Heart right ventricle (tissue), 16 donors: ENCODE measurements at regions not wholly inside any gene's neighbourhood (a gene's known extent, or its start where the extent isn't known, plus 50 kb on each side); places are given as distances from the start of the nearest gene placed in this dataset.

Experiments
- ATAC-seq, 8 donors: fragments of 200-7000 bp; cut with Tn5 transposase; one replicate each; pipeline ENCODE4 v1.9.1; 2020; ENCODE audit warnings: mild to moderate bottlenecking in 8 of 8, moderate library complexity in 8 of 8, moderate number of reproducible peaks in 1 of 8
- DNase-seq, 2 donors: peaks; one replicate each; pipeline ENCODE4 v3.0.0-alpha.2; 2020
- H3K27ac ChIP-seq, 10 donors: fragments of 200-600 bp; sonication (generic) in 2 of 10; one replicate each; pipeline versions ENCODE4 v1.5.0 to v1.8.0; 2020 to 2022; ENCODE audit warnings: mild to moderate bottlenecking in 3 of 10
- H3K27me3 ChIP-seq, 7 donors: fragments of 200-600 bp; one replicate each; pipeline ENCODE4 v1.8.0; 2021 to 2022; ENCODE audit warnings: mild to moderate bottlenecking in 2 of 7
- H3K36me3 ChIP-seq, 9 donors: fragments of 200-600 bp; sonication (generic) in 1 of 9; one replicate each; pipeline versions ENCODE4 v1.5.0 to v1.8.0; 2020 to 2022; ENCODE audit warnings: mild to moderate bottlenecking in 2 of 9
- H3K4me1 ChIP-seq, 9 donors: fragments of 200-600 bp; sonication (generic) in 1 of 9; one replicate each; pipeline versions ENCODE4 v1.5.0 to v1.8.0; 2020 to 2022; ENCODE audit warnings: mild to moderate bottlenecking in 4 of 9
- H3K4me3 ChIP-seq, 10 donors: fragments of 200-600 bp; sonication (generic) in 2 of 10; one replicate each; pipeline versions ENCODE4 v1.5.0 to v1.8.0; 2020 to 2022; ENCODE audit warnings: mild to moderate bottlenecking in 7 of 10, moderate library complexity in 2 of 10
- H3K9me3 ChIP-seq, 11 donors: fragments of 200-600 bp in 10 of 11; sonication (generic) in 2 of 11; one replicate each; pipeline versions ENCODE4 v1.5.0 to v1.8.0; 2013 to 2022; ENCODE audit warnings: mild to moderate bottlenecking in 2 of 11, control low read depth in 1 of 11, moderate library complexity in 1 of 11
- WGBS, 2 donors: extraction: QIAGEN DNeasy Blood & Tissue Kit; methylation state at CpG; one replicate each; pipeline ENCODE4 v1.1.7; 2013; ENCODE audit warnings: inconsistent platforms in 1 of 2; 5-methylcytosine and 5-hydroxymethylcytosine counted together
- intact Hi-C, 10 donors: fragments of 100-400 bp; cut with DNase I; formaldehyde crosslinking; loops; one replicate each; pipeline versions ENCODE4 v1.11.1 to v1.14.2; 2022
- TF ChIP-seq, protein P1 (sequence below), 9 donors: fragments of 200-600 bp; sonication (generic) in 2 of 9; IDR thresholded peaks; one replicate each; pipeline versions ENCODE4 v1.5.0 to v1.8.0; 2021 to 2022; ENCODE audit warnings: antibody characterized with exemption in 9 of 9, mild to moderate bottlenecking in 5 of 9, moderate library complexity in 1 of 9
- donor health status: Arrhythmogenic right ventricular cardiomyopathy.
- donor health status: ischemic (EF 13 %, LVEDD 7.1; RV severe dilation, severe dysfunction).
- donor health status: healthy with polysubstance abuse.
- donor health status: DM: no; HTN: yes; CAD: no.
- donor health status: DM: no; HTN: no; CAD: no.
- donor health status: ischemic (EF 25% LVEDD 6.9; RV normal size, moderate dysfunction).
- donor health status: ischemic (EF 25% LVEDD 5.7; RV mildly dilated, moderate dysfunction).
- donor health status: healthy.
- donor health status: DM: yes; HTN: yes; CAD: no.
- donor health status: Ischemic cardiomyopathy.
- donor health status: ischemic (EF 35%, LVEDD 5.7; RV mildly dilated, moderate dysfunction).
- donor health status: nonischemic (EF 11% LVEDD 7.7; RV severe dilation, severe dysfunction).
- donor health status: DM: yes; HTN: yes; CAD: no.
- donor health status: PGD.
- donor health status: ischemic (EF 29% LVEDD 5.4; RV normal size, mild dysfunction).
- donor health status: nonischemic (EF 23%, LVEDD 6.1; RV moderate dilation, normal function).

DNA sequence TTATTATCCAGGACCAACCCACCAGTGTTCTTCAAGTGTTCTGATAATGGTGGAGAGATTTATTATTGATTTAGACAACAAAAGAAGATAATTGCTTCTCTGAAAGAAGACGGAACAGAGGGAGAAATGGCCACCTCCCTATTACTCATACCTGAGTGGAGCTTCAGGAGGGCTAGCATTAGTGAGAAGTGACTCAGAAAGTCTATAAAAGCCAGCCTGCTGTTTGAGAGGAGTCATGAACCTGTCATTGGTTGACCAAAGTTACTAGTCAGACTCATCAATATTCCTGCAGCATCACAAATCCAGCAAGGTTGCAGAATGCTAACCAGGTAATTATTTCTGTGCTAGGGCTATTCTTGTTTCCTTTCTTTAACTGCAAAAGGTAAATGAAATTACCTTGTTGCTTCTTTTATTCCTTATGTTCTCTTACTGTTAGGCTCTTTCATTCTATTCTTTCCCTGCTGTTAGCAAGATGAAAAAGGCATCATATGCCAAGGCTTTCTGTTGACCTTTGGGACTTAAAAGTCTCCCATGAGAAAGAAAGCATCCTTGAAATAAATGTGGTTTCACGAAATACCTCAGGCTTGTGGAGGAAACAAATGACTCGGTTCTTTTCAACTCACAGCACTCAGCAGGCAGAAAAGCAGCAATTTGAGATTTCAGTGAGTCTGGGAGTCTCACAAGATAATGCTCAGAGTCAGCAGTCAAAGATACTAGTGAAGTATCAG, 256.4 kb upstream of the PHYHIPL start:
- Histone ChIP-seq H3K27ac (peak overlapping the region in 3 of 10 donors; percentile 13 to 51 (median 37)), H3K9me3 (no peaks in the 10 kb centered on the region), H3K27me3 (no peaks in the 10 kb centered on the region), H3K4me1 (peaks cover 0 to 24% (median 16%) of the 10 kb centered on the region in 9 donors), H3K36me3 (no peaks in the 10 kb centered on the region), H3K4me3 (no peak overlapping the region)
- ATAC-seq = peak in 1 of 8 donors; percentile 21
- no peak for DNase-seq
- intact Hi-C loops = no loop called here
- TF ChIP-seq, protein P1, sequence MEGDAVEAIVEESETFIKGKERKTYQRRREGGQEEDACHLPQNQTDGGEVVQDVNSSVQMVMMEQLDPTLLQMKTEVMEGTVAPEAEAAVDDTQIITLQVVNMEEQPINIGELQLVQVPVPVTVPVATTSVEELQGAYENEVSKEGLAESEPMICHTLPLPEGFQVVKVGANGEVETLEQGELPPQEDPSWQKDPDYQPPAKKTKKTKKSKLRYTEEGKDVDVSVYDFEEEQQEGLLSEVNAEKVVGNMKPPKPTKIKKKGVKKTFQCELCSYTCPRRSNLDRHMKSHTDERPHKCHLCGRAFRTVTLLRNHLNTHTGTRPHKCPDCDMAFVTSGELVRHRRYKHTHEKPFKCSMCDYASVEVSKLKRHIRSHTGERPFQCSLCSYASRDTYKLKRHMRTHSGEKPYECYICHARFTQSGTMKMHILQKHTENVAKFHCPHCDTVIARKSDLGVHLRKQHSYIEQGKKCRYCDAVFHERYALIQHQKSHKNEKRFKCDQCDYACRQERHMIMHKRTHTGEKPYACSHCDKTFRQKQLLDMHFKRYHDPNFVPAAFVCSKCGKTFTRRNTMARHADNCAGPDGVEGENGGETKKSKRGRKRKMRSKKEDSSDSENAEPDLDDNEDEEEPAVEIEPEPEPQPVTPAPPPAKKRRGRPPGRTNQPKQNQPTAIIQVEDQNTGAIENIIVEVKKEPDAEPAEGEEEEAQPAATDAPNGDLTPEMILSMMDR (IDR thresholded peaks at IDR 0.05) = no peak
- 34 to 50% methylated on average over 3 of the region's 3 CpGs for WGBS, 2 donors

DNA sequence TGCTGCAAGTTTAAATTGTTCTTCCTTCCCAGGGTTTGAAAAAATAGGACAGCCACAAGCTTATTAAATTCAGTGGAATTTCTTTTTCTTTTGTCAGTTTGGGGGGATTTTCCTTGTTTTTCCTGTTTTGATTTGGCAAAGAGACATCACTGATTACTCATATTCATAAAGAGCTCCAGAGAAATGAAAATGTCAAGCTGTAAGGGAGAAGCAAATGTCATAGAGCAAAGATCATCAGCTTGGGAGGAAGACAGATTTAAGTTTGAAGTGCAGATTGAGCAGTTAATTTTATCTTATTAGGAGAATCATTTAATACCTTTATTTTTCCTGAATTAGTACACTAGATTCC, 255.8 kb upstream of the PHYHIPL start:
- DNase-seq = no peak
- Histone ChIP-seq H3K27me3 (no peaks in the 10 kb centered on the region), H3K36me3 (no peaks in the 10 kb centered on the region), H3K9me3 (no peaks in the 10 kb centered on the region), H3K4me1 (peaks cover 0 to 24% (median 16%) of the 10 kb centered on the region in 9 donors), H3K4me3 (no peak overlapping the region), H3K27ac (peak overlapping the region in 5 of 10 donors; percentile 2 to 51 (median 30))
- peak in 1 of 8 donors; percentile 38 for ATAC-seq
- TF ChIP-seq, protein P1 (IDR thresholded peaks at IDR 0.05) = no peak
- intact Hi-C loops = no loop called here

DNA sequence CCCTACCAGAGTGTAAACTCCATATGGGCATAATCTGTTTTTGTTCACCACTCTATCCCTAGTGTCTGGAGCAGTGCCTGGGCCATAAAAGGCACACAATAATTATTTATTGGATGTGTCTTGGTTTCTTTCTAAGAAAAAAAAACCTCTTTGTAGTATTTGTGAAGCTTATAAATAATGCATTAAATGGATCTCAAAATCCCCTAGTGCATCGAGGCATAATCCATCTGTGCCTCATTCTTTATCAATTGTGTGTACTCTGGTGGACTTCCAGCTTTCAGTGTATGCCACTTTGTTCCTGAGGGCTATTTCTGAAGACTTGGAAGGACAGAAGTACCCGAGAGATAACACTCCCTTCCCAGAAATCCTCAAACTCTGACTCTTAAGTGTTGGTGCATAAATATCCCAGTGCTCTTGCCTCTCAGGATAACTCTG, 255.0 kb upstream of the PHYHIPL start:
- no peak for DNase-seq
- Histone ChIP-seq H3K4me3 (no peak overlapping the region), H3K27ac (peak overlapping the region in 2 of 10 donors; percentile 30 to 51), H3K27me3 (no peaks in the 10 kb centered on the region), H3K9me3 (no peaks in the 10 kb centered on the region), H3K36me3 (no peaks in the 10 kb centered on the region), H3K4me1 (peaks cover 0 to 24% (median 16%) of the 10 kb centered on the region in 9 donors)
- TF ChIP-seq, protein P1 (IDR thresholded peaks at IDR 0.05) = no peak
- 13 to 21% methylated on average over 2 of the region's 2 CpGs for WGBS, 2 donors
- intact Hi-C loops = no loop called here
- ATAC-seq = peak in 5 of 8 donors; percentile 33 to 96 (median 82)

DNA sequence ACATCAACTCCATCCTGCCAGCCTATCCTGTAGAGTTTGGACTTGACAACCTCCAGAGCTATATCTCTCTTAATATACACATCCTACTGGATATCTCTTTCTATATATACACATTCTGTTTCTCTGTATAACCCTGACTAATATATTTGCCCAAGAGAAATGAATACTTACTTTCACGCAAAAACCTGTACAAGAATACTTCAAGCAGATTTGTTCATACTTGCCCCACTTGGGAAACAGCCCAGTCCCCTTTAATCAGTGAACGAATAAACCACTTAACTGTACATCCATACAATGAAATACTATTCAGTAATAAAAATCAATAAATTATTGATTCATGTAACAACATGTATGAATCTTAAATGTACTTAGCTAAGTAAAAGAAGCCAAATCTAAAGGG, 251.1 kb upstream of the PHYHIPL start:
- TF ChIP-seq, protein P1 (IDR thresholded peaks at IDR 0.05) = no peak
- DNase-seq (no peak), ATAC-seq (no peak)
- Histone ChIP-seq H3K9me3 (peaks cover 0 to 12% (median 0%) of the 10 kb centered on the region in 11 donors), H3K36me3 (no peaks in the 10 kb centered on the region), H3K27ac (no peak overlapping the region), H3K4me3 (no peak overlapping the region), H3K4me1 (peaks cover 0 to 19% (median 11%) of the 10 kb centered on the region in 9 donors), H3K27me3 (no peaks in the 10 kb centered on the region)
- 83 to 88% methylated on average over 2 of the region's 2 CpGs for WGBS, 2 donors
- intact Hi-C loops = no loop called here
